D721Med (cell line): ENCODE measurements at regions not wholly inside any gene's neighbourhood (a gene's known extent, or its start where the extent isn't known, plus 50 kb on each side); places are given as distances from the start of the nearest gene placed in this dataset.
"Not testable (repeated sequence)": the region's sequence is repeated elsewhere in the genome, so short reads cannot be mapped to it uniquely, and the experiment has no call there.

ENCODE experiments used
- DNase-seq: peaks from one replicate; pipeline ENCODE4 v3.0.0; 2011; ENCODE audit warnings: low spot score; ENCODE audit not compliant: insufficient read length
- FAIRE-seq: peaks from 2 replicates; lab custom pipeline; 2011; peaks lifted over from hg19 to GRCh38; lab: Jason Lieb, UNC
- CTCF ChIP-seq: IDR thresholded peaks from 2 replicates; pipeline ENCODE4 v1.5.1; 2012; ENCODE audit warnings: mild to moderate bottlenecking, control low read depth; ENCODE audit not compliant: insufficient read depth; ENCODE audit errors: missing control alignments

DNA sequence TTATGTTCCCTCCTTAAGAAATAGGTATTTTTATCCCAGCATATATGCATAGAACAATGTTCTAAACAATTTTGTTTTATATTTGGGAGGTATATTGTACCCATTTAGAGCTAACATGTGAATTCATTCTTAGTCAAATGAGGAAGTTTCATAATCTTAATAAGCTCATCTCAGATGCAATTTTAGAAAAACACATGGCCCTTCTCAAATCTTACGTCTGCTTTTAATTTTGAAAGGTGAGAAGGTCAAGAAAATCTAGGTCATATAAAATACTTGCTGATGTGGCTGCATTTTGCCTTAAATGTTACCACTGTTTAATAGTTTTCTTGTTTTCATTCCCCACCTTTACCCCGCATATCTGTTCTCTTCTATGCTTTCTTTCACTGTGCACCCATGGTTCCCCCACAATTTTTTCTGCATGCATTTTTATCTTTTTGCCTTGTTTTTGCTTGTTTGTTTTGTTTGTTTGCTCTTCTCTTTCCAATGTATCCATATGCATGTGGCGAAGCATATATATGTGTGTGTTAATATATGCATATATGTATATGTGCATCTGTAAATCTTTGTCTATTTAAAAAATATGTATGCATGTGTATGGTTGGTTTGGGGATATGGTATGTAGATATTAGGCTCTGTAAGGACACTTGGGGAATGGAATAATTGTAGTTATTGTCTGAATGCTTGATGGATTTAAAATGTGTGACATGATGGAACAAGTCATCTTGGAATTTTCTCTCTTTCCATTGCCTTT is 317.1 kb downstream of the BCAT1 start:
- no peak for DNase-seq
- TF ChIP-seq CTCF: no peak
- FAIRE-seq: no peak

DNA sequence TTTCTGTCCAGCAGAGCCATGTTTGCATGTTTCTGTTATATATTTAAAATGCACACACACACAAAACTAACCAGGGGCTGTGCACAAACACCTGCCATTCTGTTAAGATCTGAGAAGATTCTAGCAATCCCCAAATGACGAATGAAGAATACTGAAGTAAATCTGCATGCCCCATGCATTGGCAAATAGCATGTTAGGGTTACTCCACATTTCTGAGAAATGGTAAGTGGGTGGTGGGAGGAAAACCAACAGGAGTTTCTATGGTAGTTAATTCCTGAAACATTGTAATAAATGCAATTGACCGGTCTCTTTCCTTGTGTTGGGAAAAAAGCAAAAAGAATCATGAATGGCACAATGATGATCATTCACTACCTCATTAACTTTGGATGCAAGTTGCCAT is 318.0 kb downstream of the BCAT1 start:
- no peak for FAIRE-seq
- no peak for TF ChIP-seq CTCF
- DNase-seq: no peak

GRCh38 chr12:24630446-24630845 is 318.5 kb downstream of the BCAT1 start:
- DNase-seq (no peak), FAIRE-seq (no peak)
- TF ChIP-seq CTCF: no peak

GRCh38 chr12:24625103-24625502 is 323.8 kb downstream of the BCAT1 start:
- TF ChIP-seq CTCF: no peak
- DNase-seq (no peak), FAIRE-seq (no peak)

- FAIRE-seq, DNase-seq: not testable (repeated sequence)
Measured at GRCh38 chr12:24619954-24620353, 328.9 kb downstream of the BCAT1 start.

GRCh38 chr12:24617471-24617870 is 331.4 kb downstream of the BCAT1 start:
- DNase-seq (no peak), FAIRE-seq (no peak)
- TF ChIP-seq CTCF: no peak

- TF ChIP-seq CTCF: no peak
- DNase-seq (no peak), FAIRE-seq (no peak)
Measured at GRCh38 chr12:24615967-24616411, 332.9 kb downstream of the BCAT1 start.
